ENCODE measurements at regions not wholly inside any gene's neighbourhood (a gene's known extent, or its start where the extent isn't known, plus 50 kb on each side); places are given as distances from the start of the nearest gene placed in this dataset.

DNA sequence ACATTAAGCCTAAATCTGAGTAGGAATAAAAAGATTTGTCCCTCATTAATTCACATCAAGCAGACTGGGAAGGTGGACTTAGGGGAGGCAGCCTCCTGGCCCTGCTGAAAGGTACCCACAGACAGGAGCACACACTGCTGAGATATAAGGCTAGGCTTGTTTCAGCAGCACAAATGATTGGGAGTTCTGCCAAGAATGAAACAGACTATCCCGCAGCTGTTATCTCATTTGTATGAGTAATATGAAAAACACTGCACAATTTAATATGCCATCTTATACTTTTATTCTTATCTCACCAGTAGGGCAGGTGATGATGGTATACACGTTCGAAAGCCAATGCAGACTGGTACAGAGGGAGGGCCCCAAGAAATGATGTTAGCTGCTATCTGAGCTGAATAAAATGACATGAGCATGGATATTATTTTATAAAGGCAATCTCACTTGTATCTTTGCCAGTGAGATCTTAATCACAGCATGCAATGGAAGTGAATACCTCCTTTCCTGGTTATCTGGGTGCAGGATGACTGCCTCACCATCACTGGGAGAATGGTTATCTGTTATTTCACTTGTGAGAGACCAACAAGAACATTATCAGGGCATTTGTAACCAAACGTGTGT, 258.7 kb upstream of the PPP2R3A start:
- no peak overlapping the region for H3K4me3 ChIP-seq
- H3K9me3 ChIP-seq: no peaks in the 10 kb centered on the region
- no peak for DNase-seq
- H3K4me1 ChIP-seq: no peaks in the 10 kb centered on the region
- no peak overlapping the region for H3K27ac ChIP-seq
- TF ChIP-seq, protein P1, sequence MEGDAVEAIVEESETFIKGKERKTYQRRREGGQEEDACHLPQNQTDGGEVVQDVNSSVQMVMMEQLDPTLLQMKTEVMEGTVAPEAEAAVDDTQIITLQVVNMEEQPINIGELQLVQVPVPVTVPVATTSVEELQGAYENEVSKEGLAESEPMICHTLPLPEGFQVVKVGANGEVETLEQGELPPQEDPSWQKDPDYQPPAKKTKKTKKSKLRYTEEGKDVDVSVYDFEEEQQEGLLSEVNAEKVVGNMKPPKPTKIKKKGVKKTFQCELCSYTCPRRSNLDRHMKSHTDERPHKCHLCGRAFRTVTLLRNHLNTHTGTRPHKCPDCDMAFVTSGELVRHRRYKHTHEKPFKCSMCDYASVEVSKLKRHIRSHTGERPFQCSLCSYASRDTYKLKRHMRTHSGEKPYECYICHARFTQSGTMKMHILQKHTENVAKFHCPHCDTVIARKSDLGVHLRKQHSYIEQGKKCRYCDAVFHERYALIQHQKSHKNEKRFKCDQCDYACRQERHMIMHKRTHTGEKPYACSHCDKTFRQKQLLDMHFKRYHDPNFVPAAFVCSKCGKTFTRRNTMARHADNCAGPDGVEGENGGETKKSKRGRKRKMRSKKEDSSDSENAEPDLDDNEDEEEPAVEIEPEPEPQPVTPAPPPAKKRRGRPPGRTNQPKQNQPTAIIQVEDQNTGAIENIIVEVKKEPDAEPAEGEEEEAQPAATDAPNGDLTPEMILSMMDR (IDR thresholded peaks at IDR 0.05): no peak
- intact Hi-C loops (cut with DNase I): no loop called here
- no peaks in the 10 kb centered on the region for H3K36me3 ChIP-seq
- no peaks in the 10 kb centered on the region for H3K27me3 ChIP-seq
- H3K9ac ChIP-seq (ENCODE audit: low read depth in 2 of 2, low read length in 2 of 2): no peak overlapping the region

DNA sequence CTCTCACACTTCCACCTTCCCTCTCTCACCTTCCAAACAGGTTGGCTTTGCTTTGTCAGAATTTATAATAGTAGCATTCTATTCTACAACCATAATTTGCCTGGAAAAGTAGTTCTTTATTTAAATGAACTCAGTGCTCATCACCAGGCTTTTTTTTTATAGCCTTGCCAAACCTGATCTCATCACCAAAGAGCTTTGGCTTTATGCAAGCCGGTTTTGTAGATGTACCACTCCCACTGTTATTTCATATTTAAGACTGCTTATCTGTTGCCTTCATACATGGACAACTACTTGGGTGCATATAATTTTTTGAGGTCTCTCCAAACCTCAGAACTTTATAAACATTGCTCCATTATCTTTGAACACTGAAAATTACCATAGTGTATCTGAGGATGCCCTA, 246.1 kb upstream of the PPP2R3A start:
- Histone ChIP-seq H3K27me3 (no peaks in the 10 kb centered on the region), H3K9me3 (no peaks in the 10 kb centered on the region), H3K4me3 (no peak overlapping the region), H3K4me1 (no peaks in the 10 kb centered on the region), H3K27ac (no peak overlapping the region), H3K36me3 (no peaks in the 10 kb centered on the region), H3K9ac (ENCODE audit: low read depth in 2 of 2, low read length in 2 of 2) (no peak overlapping the region)
- no peak for DNase-seq
- intact Hi-C loops (cut with DNase I): no loop called here
- TF ChIP-seq, protein P1 (IDR thresholded peaks at IDR 0.05): no peak

DNA sequence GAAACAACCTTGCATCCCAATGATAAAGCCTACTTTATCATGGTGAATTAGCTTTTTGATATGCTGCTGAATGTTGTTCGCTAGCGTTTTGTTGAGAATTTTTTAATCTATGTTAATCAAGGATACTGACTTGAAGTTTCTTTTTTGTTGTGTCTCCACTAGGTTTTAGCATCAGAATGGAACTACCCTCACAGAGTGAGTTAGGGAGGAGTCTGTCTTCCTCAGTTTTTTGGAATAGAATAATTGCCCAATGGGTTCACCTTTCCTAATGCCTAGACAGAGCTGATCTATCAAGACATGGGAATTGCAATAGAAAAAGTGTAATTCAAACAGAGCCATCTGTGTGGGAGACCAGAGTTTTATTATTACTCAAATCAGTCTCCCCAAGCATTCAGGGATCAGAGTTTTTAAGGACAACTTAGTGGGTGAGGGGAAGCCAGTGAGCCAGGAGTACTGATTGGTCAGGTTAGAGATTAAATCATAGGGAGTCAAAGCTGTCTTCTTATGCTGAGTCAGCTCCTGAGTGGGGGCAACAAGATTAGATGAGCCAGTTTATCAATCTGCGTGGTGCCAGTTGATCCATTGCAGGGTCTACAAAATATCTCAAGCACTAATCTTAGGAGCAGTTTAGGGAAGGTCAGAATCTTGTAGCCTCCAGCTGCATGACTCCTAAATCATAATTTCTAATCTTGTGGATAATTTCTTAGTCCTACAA, 237.4 kb upstream of the PPP2R3A start:
- intact Hi-C loops (cut with DNase I): no loop called here
- DNase-seq: no peak
- TF ChIP-seq, protein P1 (IDR thresholded peaks at IDR 0.05): no peak
- H3K4me1 ChIP-seq: no peaks in the 10 kb centered on the region
- no peaks in the 10 kb centered on the region for H3K9me3 ChIP-seq
- H3K36me3 ChIP-seq: no peaks in the 10 kb centered on the region
- H3K27me3 ChIP-seq: no peaks in the 10 kb centered on the region
- H3K27ac ChIP-seq: no peak overlapping the region
- H3K9ac ChIP-seq (ENCODE audit: low read depth in 2 of 2, low read length in 2 of 2): no peak overlapping the region
- H3K4me3 ChIP-seq: no peak overlapping the region

DNA sequence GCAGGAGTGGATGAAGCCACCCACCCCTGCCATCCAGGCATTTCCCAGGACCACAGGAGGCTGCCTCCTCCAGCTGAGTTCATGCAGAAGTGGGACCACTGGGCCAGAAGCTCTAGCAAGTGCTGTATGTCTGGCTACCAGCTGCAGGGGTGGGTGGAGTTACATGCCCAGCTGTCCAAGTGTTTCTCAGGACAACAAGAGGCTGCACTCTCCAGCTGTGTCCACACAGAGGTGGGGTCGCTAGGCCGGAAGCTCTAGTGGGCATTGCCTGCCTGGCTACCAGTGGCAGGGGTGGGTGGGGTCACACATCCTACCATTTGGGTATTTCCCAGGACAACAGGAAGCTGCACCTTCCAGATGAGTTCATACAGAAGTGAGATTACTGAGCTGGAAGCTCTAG, 234.0 kb upstream of the PPP2R3A start:
- no peak overlapping the region for H3K4me3 ChIP-seq
- no peaks in the 10 kb centered on the region for H3K9me3 ChIP-seq
- no peaks in the 10 kb centered on the region for H3K36me3 ChIP-seq
- H3K27me3 ChIP-seq: no peaks in the 10 kb centered on the region
- intact Hi-C loops (cut with DNase I): no loop called here
- H3K9ac ChIP-seq (ENCODE audit: low read depth in 2 of 2, low read length in 2 of 2): no peak overlapping the region
- TF ChIP-seq, protein P1 (IDR thresholded peaks at IDR 0.05): no peak
- H3K27ac ChIP-seq: no peak overlapping the region
- DNase-seq: no peak
- H3K4me1 ChIP-seq: no peaks in the 10 kb centered on the region

GRCh38 chr3:135736740-135737139, 228.8 kb upstream of the PPP2R3A start:
- Histone ChIP-seq H3K4me3 (no peak overlapping the region), H3K9ac (ENCODE audit: low read depth in 2 of 2, low read length in 2 of 2) (no peak overlapping the region), H3K27ac (no peak overlapping the region), H3K9me3 (no peaks in the 10 kb centered on the region), H3K4me1 (no peaks in the 10 kb centered on the region), H3K36me3 (no peaks in the 10 kb centered on the region), H3K27me3 (no peaks in the 10 kb centered on the region)
- TF ChIP-seq, protein P1 (IDR thresholded peaks at IDR 0.05): peak; percentile 49
- peak; percentile 47 for DNase-seq
- intact Hi-C loops (cut with DNase I): loop anchor here (2.0 kb wide), 1 partner anchor 158 kb away; no protein-coding TSS in a partner anchor
